ENCODE measurements at regions not wholly inside any gene's neighbourhood (a gene's known extent, or its start where the extent isn't known, plus 50 kb on each side); places are given as distances from the start of the nearest gene placed in this dataset.

- H4K20me1 ChIP-seq (ENCODE audit: low read depth, low read length) = no peaks in the 10 kb centered on the region
- H3K27me3 ChIP-seq (ENCODE audit: low read length) = no peaks in the 10 kb centered on the region
- H2AFZ ChIP-seq (ENCODE audit: low read depth, low read length, severe bottlenecking) = no peak overlapping the region
- H3K9ac ChIP-seq (ENCODE audit: low read length) = no peak overlapping the region
- no peaks in the 10 kb centered on the region for H3F3A ChIP-seq (ENCODE audit: insufficient read depth)
- no peaks in the 10 kb centered on the region for H3K79me2 ChIP-seq (ENCODE audit: insufficient read depth, low read length)
- TF ChIP-seq, protein P1, sequence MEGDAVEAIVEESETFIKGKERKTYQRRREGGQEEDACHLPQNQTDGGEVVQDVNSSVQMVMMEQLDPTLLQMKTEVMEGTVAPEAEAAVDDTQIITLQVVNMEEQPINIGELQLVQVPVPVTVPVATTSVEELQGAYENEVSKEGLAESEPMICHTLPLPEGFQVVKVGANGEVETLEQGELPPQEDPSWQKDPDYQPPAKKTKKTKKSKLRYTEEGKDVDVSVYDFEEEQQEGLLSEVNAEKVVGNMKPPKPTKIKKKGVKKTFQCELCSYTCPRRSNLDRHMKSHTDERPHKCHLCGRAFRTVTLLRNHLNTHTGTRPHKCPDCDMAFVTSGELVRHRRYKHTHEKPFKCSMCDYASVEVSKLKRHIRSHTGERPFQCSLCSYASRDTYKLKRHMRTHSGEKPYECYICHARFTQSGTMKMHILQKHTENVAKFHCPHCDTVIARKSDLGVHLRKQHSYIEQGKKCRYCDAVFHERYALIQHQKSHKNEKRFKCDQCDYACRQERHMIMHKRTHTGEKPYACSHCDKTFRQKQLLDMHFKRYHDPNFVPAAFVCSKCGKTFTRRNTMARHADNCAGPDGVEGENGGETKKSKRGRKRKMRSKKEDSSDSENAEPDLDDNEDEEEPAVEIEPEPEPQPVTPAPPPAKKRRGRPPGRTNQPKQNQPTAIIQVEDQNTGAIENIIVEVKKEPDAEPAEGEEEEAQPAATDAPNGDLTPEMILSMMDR (IDR thresholded peaks at IDR 0.05; ENCODE audit: insufficient read depth, low read length, poor library complexity, severe bottlenecking) = no peak
- no peak for TF ChIP-seq EZH2phosphoT487 (conservative IDR thresholded peaks at IDR 0.05; ENCODE audit: low read length)
- H3K4me2 ChIP-seq (ENCODE audit: low read depth, low read length, poor library complexity, severe bottlenecking) = no peak overlapping the region
- no peaks in the 10 kb centered on the region for H3K36me3 ChIP-seq (ENCODE audit: low read length)
- no peaks in the 10 kb centered on the region for H3K9me3 ChIP-seq (ENCODE audit: insufficient read depth, low read length)
- no peaks in the 10 kb centered on the region for H3K9me2 ChIP-seq (replicated peaks; ENCODE audit: insufficient read depth, low read length)
- H3K27ac ChIP-seq (ENCODE audit: low read depth, low read length) = no peak overlapping the region
- H3K4me3 ChIP-seq (ENCODE audit: insufficient read depth, low read length, poor library complexity, severe bottlenecking) = no peak overlapping the region
Measured at GRCh38 chr1:68347415-68347814, 102.3 kb downstream of the RPE65 start.

DNA sequence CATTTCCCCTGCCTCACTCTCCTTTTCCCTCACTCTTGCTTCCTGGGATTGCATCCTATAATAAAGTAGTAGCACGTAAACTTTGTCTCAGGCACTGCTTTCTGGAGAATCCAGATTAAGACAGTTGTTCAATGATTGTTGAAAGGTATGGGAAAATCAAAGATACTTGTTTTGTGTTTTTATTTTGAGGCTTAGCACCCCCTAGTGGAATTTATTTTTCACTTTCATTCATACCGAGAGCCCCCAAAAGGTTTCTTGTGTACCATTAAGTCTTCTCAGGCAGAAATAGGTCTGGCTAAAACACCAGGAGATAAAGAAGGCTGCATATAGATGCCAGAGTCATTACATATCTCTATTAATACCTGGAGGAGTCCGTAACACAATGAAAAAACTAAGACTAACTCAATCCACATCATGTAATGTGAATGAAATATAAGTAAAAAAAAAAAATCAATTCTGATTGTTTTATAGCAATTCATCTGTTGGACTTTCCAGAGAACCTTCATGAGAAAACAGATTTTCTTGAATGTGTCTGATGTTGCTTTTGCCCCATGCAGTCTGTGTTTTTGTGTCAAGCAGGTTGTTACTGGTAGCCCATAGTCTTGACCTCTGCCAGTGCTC is 103.5 kb downstream of the RPE65 start:
- Histone ChIP-seq H3K27me3 (ENCODE audit: low read length) (no peaks in the 10 kb centered on the region), H3F3A (ENCODE audit: insufficient read depth) (no peaks in the 10 kb centered on the region), H3K79me2 (ENCODE audit: insufficient read depth, low read length) (no peaks in the 10 kb centered on the region), H3K4me3 (ENCODE audit: insufficient read depth, low read length, poor library complexity, severe bottlenecking) (no peak overlapping the region), H3K27ac (ENCODE audit: low read depth, low read length) (no peak overlapping the region), H3K36me3 (ENCODE audit: low read length) (no peaks in the 10 kb centered on the region), H2AFZ (ENCODE audit: low read depth, low read length, severe bottlenecking) (no peak overlapping the region), H3K4me2 (ENCODE audit: low read depth, low read length, poor library complexity, severe bottlenecking) (no peak overlapping the region), H3K9me3 (ENCODE audit: insufficient read depth, low read length) (no peaks in the 10 kb centered on the region), H3K9ac (ENCODE audit: low read length) (no peak overlapping the region), H3K9me2 (replicated peaks; ENCODE audit: insufficient read depth, low read length) (no peaks in the 10 kb centered on the region), H4K20me1 (ENCODE audit: low read depth, low read length) (no peaks in the 10 kb centered on the region)
- TF ChIP-seq EZH2phosphoT487 (conservative IDR thresholded peaks at IDR 0.05; ENCODE audit: low read length) = no peak
- TF ChIP-seq, protein P1 (IDR thresholded peaks at IDR 0.05; ENCODE audit: insufficient read depth, low read length, poor library complexity, severe bottlenecking) = peak; percentile 42

GRCh38 chr1:68344208-68344607 is 105.5 kb downstream of the RPE65 start:
- Histone ChIP-seq H3K79me2 (ENCODE audit: insufficient read depth, low read length) (no peaks in the 10 kb centered on the region), H3K36me3 (ENCODE audit: low read length) (no peaks in the 10 kb centered on the region), H2AFZ (ENCODE audit: low read depth, low read length, severe bottlenecking) (no peak overlapping the region), H4K20me1 (ENCODE audit: low read depth, low read length) (no peaks in the 10 kb centered on the region), H3K9me3 (ENCODE audit: insufficient read depth, low read length) (no peaks in the 10 kb centered on the region), H3K4me2 (ENCODE audit: low read depth, low read length, poor library complexity, severe bottlenecking) (no peak overlapping the region), H3K9me2 (replicated peaks; ENCODE audit: insufficient read depth, low read length) (no peaks in the 10 kb centered on the region), H3F3A (ENCODE audit: insufficient read depth) (no peaks in the 10 kb centered on the region), H3K27ac (ENCODE audit: low read depth, low read length) (no peak overlapping the region), H3K4me3 (ENCODE audit: insufficient read depth, low read length, poor library complexity, severe bottlenecking) (no peak overlapping the region), H3K9ac (ENCODE audit: low read length) (no peak overlapping the region), H3K27me3 (ENCODE audit: low read length) (no peaks in the 10 kb centered on the region)
- no peak for TF ChIP-seq EZH2phosphoT487 (conservative IDR thresholded peaks at IDR 0.05; ENCODE audit: low read length)
- TF ChIP-seq, protein P1 (IDR thresholded peaks at IDR 0.05; ENCODE audit: insufficient read depth, low read length, poor library complexity, severe bottlenecking) = no peak
